ENCODE measurements at regions not wholly inside any gene's neighbourhood (a gene's known extent, or its start where the extent isn't known, plus 50 kb on each side); places are given as distances from the start of the nearest gene placed in this dataset.

DNA sequence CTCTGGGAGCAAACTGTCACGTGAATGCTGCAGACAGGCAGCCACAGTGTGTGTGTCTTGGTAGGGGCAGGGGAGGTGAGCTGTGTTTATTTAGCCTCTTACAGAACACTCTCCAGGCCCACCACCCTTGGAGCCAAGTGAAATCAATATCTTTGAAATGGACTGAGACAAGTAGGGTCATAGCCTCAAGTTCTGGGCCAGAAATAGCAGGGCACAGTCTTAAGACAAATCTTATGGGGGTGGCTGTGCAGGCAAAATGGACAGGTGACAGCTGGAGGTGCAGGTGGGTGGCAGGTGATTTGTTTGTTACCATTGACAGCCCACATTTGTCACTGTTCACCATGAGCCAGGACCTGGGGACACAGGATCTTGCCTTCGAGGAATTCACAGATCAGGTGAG lies 93.6 kb upstream of the NMNAT3 start:
- TF ChIP-seq, protein P1, sequence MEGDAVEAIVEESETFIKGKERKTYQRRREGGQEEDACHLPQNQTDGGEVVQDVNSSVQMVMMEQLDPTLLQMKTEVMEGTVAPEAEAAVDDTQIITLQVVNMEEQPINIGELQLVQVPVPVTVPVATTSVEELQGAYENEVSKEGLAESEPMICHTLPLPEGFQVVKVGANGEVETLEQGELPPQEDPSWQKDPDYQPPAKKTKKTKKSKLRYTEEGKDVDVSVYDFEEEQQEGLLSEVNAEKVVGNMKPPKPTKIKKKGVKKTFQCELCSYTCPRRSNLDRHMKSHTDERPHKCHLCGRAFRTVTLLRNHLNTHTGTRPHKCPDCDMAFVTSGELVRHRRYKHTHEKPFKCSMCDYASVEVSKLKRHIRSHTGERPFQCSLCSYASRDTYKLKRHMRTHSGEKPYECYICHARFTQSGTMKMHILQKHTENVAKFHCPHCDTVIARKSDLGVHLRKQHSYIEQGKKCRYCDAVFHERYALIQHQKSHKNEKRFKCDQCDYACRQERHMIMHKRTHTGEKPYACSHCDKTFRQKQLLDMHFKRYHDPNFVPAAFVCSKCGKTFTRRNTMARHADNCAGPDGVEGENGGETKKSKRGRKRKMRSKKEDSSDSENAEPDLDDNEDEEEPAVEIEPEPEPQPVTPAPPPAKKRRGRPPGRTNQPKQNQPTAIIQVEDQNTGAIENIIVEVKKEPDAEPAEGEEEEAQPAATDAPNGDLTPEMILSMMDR (IDR thresholded peaks at IDR 0.05): no peak
- TF ChIP-seq POLR2A (IDR thresholded peaks at IDR 0.05) (no peak), EP300 (IDR thresholded peaks at IDR 0.05) (no peak)

Measured in tibial nerve (tissue), 4 donors.